HG02885 (cell line): ENCODE measurements at regions not wholly inside any gene's neighbourhood (a gene's known extent, or its start where the extent isn't known, plus 50 kb on each side); places are given as distances from the start of the nearest gene placed in this dataset.

Experiments used
- ATAC-seq: cut with Tn5 transposase; IDR thresholded peaks from one replicate; pipeline ENCODE4 v1.9.1; 2021; ENCODE audit warnings: mild to moderate bottlenecking; ENCODE audit not compliant: unreplicated experiment, poor library complexity

GRCh38 chr2:126990200-126990599, 91.5 kb downstream of the TEX51 start:
- no peak for ATAC-seq

GRCh38 chr2:126990605-126991532, 92.2 kb downstream of the TEX51 start:
- ATAC-seq = no peak

DNA sequence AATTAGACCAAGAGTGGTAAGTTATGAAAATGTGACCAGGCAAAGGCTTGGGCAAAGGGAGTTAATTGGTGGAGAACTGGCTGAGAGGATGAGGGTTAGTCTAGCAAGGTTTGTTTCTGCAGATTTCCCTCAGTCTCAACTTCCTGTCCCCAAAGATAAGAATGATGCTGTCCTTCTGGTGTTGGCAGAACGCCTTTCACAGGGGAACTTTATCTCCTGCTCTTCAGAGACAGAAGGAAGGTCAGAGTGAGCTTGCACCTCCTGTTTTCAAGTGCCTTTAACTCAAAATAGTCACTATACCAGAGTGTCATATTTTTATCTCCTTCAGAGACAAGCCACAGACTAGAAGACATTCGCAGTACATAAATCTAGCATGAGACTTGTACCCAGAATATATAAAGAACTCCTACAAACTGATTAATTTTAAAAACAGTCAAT, 95.7 kb downstream of the TEX51 start:
- ATAC-seq = no peak

DNA sequence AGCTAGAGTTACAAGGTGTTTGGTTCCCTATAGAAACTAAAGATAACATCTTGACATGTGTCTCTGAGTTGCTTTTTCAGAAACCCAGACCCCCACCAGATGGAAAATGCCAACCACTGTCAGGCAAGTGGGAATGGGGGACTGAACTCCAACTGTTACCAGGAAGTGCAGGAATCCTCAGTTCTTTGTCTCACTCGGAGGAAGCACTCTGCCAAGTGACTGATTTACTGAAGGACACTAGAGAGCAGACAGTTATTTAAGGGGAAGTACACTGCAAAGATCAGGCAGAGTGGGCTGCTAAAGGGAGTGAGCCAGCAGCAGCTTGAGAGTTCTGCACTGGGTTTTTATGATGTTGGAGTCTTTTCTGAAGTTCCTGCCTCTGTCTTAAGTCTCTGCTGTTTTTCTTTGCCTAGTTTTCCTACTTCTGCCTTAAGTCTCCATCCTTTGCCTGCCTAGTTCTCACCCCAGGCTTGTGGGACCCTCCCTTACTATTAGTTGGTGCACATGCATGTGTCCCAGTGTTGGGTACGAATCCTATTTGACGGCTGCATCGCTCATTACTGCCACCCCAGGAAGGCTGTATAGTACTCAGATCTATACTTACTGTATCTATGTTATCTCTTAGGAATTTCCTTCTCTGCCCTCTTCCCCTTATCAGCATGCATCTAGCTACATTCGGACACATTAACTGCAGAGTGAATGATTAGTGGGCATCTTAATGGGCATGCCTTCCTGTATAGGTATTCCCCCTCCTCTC, 97.1 kb downstream of the TEX51 start:
- no peak for ATAC-seq

GRCh38 chr2:126996378-126996699, 97.6 kb downstream of the TEX51 start:
- no peak for ATAC-seq
